ENCODE measurements at regions not wholly inside any gene's neighbourhood (a gene's known extent, or its start where the extent isn't known, plus 50 kb on each side); places are given as distances from the start of the nearest gene placed in this dataset.
"Not testable (repeated sequence)": the region's sequence is repeated elsewhere in the genome, so short reads cannot be mapped to it uniquely, and the experiment has no call there.

DNA sequence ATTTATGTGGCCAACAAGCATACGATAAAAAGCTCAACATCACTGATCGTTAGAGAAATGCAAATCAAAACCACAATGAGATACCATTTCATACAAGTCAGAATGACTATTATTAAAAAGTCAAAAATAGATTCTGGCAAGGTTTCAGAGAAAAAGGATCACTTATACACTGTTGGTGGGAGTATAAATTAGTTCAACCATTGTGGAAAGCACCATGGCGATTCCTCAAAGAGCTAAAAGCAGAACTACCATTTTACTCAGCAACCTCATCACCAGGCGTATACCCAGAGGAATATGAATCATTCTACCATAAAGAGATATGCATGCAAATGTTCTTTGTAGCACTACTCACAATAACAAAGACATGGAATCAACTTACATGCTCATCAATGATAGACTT is 478.7 kb upstream of the GALNTL6 start:
- H3K9ac ChIP-seq (ENCODE audit: insufficient read length, low read depth): no peak overlapping the region
- no peaks in the 10 kb centered on the region for H3K36me3 ChIP-seq (ENCODE audit: insufficient read depth, insufficient read length, low read length)
- no peak for DNase-seq (ENCODE audit: low read depth, low spot score)
- no peaks in the 10 kb centered on the region for H3K9me3 ChIP-seq (ENCODE audit: insufficient read depth, low read length)
- no peaks in the 10 kb centered on the region for H3K4me1 ChIP-seq (ENCODE audit: insufficient read depth, insufficient read length)
- TF ChIP-seq SUZ12 (IDR thresholded peaks at IDR 0.05; ENCODE audit: extremely low read depth, insufficient read depth, insufficient read length) (no peak), YY1 (IDR thresholded peaks at IDR 0.05; ENCODE audit: insufficient read depth, insufficient read length) (no peak), ZNF274 (IDR thresholded peaks at IDR 0.05; ENCODE audit: low read depth, low read length) (no peak)
- H3K4me3 ChIP-seq (ENCODE audit: insufficient read length, low read depth): no peak overlapping the region
- H3K27me3 ChIP-seq (ENCODE audit: insufficient read depth, insufficient read length): no peaks in the 10 kb centered on the region

DNA sequence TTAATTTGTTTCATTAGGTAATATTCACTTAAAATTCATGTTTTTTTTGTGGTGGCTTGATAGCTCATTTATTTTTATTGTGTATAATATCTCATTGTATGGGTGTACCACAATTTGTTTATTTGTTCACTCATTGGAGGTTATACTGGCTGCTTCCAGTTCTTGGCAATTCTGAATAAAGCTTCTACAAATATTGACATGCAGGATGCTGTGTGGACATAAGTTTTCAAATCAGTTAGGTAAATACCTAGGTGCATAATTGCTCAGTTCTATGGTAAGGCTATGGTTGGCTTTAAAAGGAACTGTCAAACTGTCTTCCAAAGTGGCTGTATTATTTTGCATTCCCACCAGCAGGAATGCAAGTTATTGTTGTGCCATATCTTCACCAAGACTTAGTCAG is 504.5 kb upstream of the GALNTL6 start:
- Histone ChIP-seq H3K9ac (ENCODE audit: insufficient read length, low read depth) (no peak overlapping the region), H3K4me1 (ENCODE audit: insufficient read depth, insufficient read length) (no peaks in the 10 kb centered on the region), H3K9me3 (ENCODE audit: insufficient read depth, low read length) (no peaks in the 10 kb centered on the region), H3K27me3 (ENCODE audit: insufficient read depth, insufficient read length) (no peaks in the 10 kb centered on the region), H3K36me3 (ENCODE audit: insufficient read depth, insufficient read length, low read length) (no peaks in the 10 kb centered on the region), H3K4me3 (ENCODE audit: insufficient read length, low read depth) (no peak overlapping the region)
- TF ChIP-seq ZNF274 (IDR thresholded peaks at IDR 0.05; ENCODE audit: low read depth, low read length) (no peak), SUZ12 (IDR thresholded peaks at IDR 0.05; ENCODE audit: extremely low read depth, insufficient read depth, insufficient read length) (no peak)
- no peak for DNase-seq (ENCODE audit: low read depth, low spot score)

- H3K4me3 ChIP-seq (ENCODE audit: insufficient read length, low read depth); H3K27me3 ChIP-seq (ENCODE audit: insufficient read depth, insufficient read length); DNase-seq (ENCODE audit: low read depth, low spot score); H3K36me3 ChIP-seq (ENCODE audit: insufficient read depth, insufficient read length, low read length); H3K9ac ChIP-seq (ENCODE audit: insufficient read length, low read depth); H3K4me1 ChIP-seq (ENCODE audit: insufficient read depth, insufficient read length); H3K9me3 ChIP-seq (ENCODE audit: insufficient read depth, low read length): not testable (repeated sequence)
Measured at GRCh38 chr4:171298048-171298718, 515.0 kb upstream of the GALNTL6 start.

DNA sequence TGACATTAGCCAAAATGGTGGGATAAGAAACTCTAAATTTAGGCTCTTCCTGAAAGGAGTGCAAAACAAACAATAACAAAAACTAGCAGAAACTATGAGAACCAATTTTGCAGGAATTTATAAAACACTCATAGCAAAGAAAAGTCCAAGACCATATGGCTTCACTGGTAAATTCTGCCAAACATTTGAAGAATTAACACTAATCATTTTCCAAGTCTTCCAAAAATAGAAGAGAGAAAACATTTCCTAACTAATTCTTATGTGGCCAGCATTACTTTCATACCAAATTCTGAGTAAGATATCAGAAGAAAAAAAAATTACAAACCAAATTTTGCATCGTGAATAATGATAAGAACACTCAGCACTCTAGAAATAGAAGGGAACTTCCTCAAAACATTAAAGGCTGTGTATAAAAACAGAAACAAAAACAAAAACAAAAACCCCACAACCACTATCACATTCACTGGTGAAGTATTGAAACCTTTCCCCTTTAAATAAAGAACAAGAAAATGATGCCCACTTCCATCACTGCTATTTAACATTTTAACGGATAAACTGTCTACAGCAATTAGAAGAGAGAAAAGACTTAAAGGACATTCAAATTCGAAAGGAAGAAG is 524.3 kb upstream of the GALNTL6 start:
- no peaks in the 10 kb centered on the region for H3K9me3 ChIP-seq (ENCODE audit: insufficient read depth, low read length)
- H3K27me3 ChIP-seq (ENCODE audit: insufficient read depth, insufficient read length): no peaks in the 10 kb centered on the region
- TF ChIP-seq YY1 (IDR thresholded peaks at IDR 0.05; ENCODE audit: insufficient read depth, insufficient read length) (no peak), ZNF274 (IDR thresholded peaks at IDR 0.05; ENCODE audit: low read depth, low read length) (no peak), SUZ12 (IDR thresholded peaks at IDR 0.05; ENCODE audit: extremely low read depth, insufficient read depth, insufficient read length) (no peak)
- H3K4me1 ChIP-seq (ENCODE audit: insufficient read depth, insufficient read length): no peaks in the 10 kb centered on the region
- H3K4me3 ChIP-seq (ENCODE audit: insufficient read length, low read depth): no peak overlapping the region
- H3K36me3 ChIP-seq (ENCODE audit: insufficient read depth, insufficient read length, low read length): no peaks in the 10 kb centered on the region
- H3K9ac ChIP-seq (ENCODE audit: insufficient read length, low read depth): no peak overlapping the region
- DNase-seq (ENCODE audit: low read depth, low spot score): no peak

- no peaks in the 10 kb centered on the region for H3K4me1 ChIP-seq (ENCODE audit: insufficient read depth, insufficient read length)
- no peak overlapping the region for H3K4me3 ChIP-seq (ENCODE audit: insufficient read length, low read depth)
- H3K9me3 ChIP-seq (ENCODE audit: insufficient read depth, low read length): no peaks in the 10 kb centered on the region
- no peaks in the 10 kb centered on the region for H3K36me3 ChIP-seq (ENCODE audit: insufficient read depth, insufficient read length, low read length)
- H3K27me3 ChIP-seq (ENCODE audit: insufficient read depth, insufficient read length): no peaks in the 10 kb centered on the region
- DNase-seq (ENCODE audit: low read depth, low spot score): no peak
- TF ChIP-seq SUZ12 (IDR thresholded peaks at IDR 0.05; ENCODE audit: extremely low read depth, insufficient read depth, insufficient read length): no peak
- TF ChIP-seq ZNF274 (IDR thresholded peaks at IDR 0.05; ENCODE audit: low read depth, low read length): no peak
- TF ChIP-seq YY1 (IDR thresholded peaks at IDR 0.05; ENCODE audit: insufficient read depth, insufficient read length): no peak
- H3K9ac ChIP-seq (ENCODE audit: insufficient read length, low read depth): no peak overlapping the region
Measured at GRCh38 chr4:171281359-171281758, 531.8 kb upstream of the GALNTL6 start.

- no peak for DNase-seq (ENCODE audit: low read depth, low spot score)
- H3K4me1 ChIP-seq (ENCODE audit: insufficient read depth, insufficient read length): no peaks in the 10 kb centered on the region
- no peaks in the 10 kb centered on the region for H3K27me3 ChIP-seq (ENCODE audit: insufficient read depth, insufficient read length)
- no peak overlapping the region for H3K4me3 ChIP-seq (ENCODE audit: insufficient read length, low read depth)
- H3K9me3 ChIP-seq (ENCODE audit: insufficient read depth, low read length): no peaks in the 10 kb centered on the region
- TF ChIP-seq SUZ12 (IDR thresholded peaks at IDR 0.05; ENCODE audit: extremely low read depth, insufficient read depth, insufficient read length) (no peak), ZNF274 (IDR thresholded peaks at IDR 0.05; ENCODE audit: low read depth, low read length) (no peak), YY1 (IDR thresholded peaks at IDR 0.05; ENCODE audit: insufficient read depth, insufficient read length) (no peak)
- no peak overlapping the region for H3K9ac ChIP-seq (ENCODE audit: insufficient read length, low read depth)
- no peaks in the 10 kb centered on the region for H3K36me3 ChIP-seq (ENCODE audit: insufficient read depth, insufficient read length, low read length)
Measured at GRCh38 chr4:171279131-171279530, 534.1 kb upstream of the GALNTL6 start.

DNA sequence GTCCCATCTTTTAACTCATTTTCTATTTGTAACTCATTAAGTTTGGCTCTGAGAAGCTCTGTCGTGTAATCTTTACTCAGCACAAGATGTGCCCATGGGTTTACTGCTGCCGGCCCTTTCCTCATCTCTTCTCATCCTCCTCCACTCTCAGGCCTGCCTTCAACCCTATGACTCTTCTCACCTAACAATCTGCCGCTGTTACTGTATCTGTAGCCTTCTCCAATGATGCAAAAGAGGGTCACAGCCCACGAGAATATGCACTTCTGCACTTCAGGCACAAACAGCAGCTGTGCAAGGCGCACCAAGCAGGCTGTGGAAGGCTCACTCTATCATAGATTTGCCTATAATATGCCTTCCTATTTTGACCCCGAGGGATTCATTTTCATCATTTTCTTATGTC is 546.5 kb upstream of the GALNTL6 start:
- TF ChIP-seq ZNF274 (IDR thresholded peaks at IDR 0.05; ENCODE audit: low read depth, low read length) (no peak), YY1 (IDR thresholded peaks at IDR 0.05; ENCODE audit: insufficient read depth, insufficient read length) (no peak), SUZ12 (IDR thresholded peaks at IDR 0.05; ENCODE audit: extremely low read depth, insufficient read depth, insufficient read length) (no peak)
- DNase-seq (ENCODE audit: low read depth, low spot score): no peak
- Histone ChIP-seq H3K36me3 (ENCODE audit: insufficient read depth, insufficient read length, low read length) (no peaks in the 10 kb centered on the region), H3K9me3 (ENCODE audit: insufficient read depth, low read length) (no peaks in the 10 kb centered on the region), H3K4me3 (ENCODE audit: insufficient read length, low read depth) (no peak overlapping the region), H3K27me3 (ENCODE audit: insufficient read depth, insufficient read length) (no peaks in the 10 kb centered on the region), H3K9ac (ENCODE audit: insufficient read length, low read depth) (no peak overlapping the region), H3K4me1 (ENCODE audit: insufficient read depth, insufficient read length) (no peaks in the 10 kb centered on the region)

Measured in NT2/D1 (cell line).